ENCODE measurements at regions not wholly inside any gene's neighbourhood (a gene's known extent, or its start where the extent isn't known, plus 50 kb on each side); places are given as distances from the start of the nearest gene placed in this dataset.

GRCh38 chr6:8212720-8213434 lies 110.5 kb upstream of the EEF1E1 start:
- ATAC-seq (no peak), DNase-seq (no peak)
- Histone ChIP-seq H3K4me3 (ENCODE audit: low read length) (no peak overlapping the region), H3K36me3 (ENCODE audit: control insufficient read depth in 2 of 3, insufficient read depth in 3 of 3, low read length in 3 of 3) (no peaks in the 10 kb centered on the region), H3K9me3 (ENCODE audit: control insufficient read depth in 2 of 3, low read length in 3 of 3) (no peaks in the 10 kb centered on the region), H3K4me1 (ENCODE audit: control insufficient read depth in 2 of 2, insufficient read depth in 2 of 2, low read length in 2 of 2) (no peaks in the 10 kb centered on the region), H3K27ac (ENCODE audit: low read depth, low read length) (no peak overlapping the region), H3K27me3 (ENCODE audit: control insufficient read depth in 2 of 2, insufficient read depth in 2 of 2, low read length in 2 of 2) (no peaks in the 10 kb centered on the region)
- Mint-ChIP-seq H3K4me1 (no peaks in the 10 kb centered on the region), H3K4me3 (no peak overlapping the region), H3K27ac (no peak overlapping the region), H3K27me3 (peaks cover 0 to 23% (median 16%) of the 10 kb centered on the region in 5 donors), H3K9me3 (no peaks in the 10 kb centered on the region), H3K36me3 (no peaks in the 10 kb centered on the region)
- ChIA-PET CTCF (no interaction called here), POLR2A (no interaction called here)
- intact Hi-C loops (cut with micrococcal nuclease): no loop called here

GRCh38 chr6:8207869-8208191 lies 105.5 kb upstream of the EEF1E1 start:
- H3K36me3 ChIP-seq (ENCODE audit: control insufficient read depth in 2 of 3, insufficient read depth in 3 of 3, low read length in 3 of 3): no peaks in the 10 kb centered on the region
- peaks cover 0 to under 1% of the 10 kb centered on the region in 2 donors for H3K27me3 ChIP-seq (ENCODE audit: control insufficient read depth in 2 of 2, insufficient read depth in 2 of 2, low read length in 2 of 2)
- no peaks in the 10 kb centered on the region for H3K4me1 Mint-ChIP-seq
- H3K9me3 Mint-ChIP-seq: no peaks in the 10 kb centered on the region
- no peaks in the 10 kb centered on the region for H3K9me3 ChIP-seq (ENCODE audit: control insufficient read depth in 2 of 3, low read length in 3 of 3)
- H3K27ac Mint-ChIP-seq: no peak overlapping the region
- ChIA-PET POLR2A (no interaction called here), CTCF (no interaction called here)
- no peaks in the 10 kb centered on the region for H3K36me3 Mint-ChIP-seq
- DNase-seq: no peak
- no peak for ATAC-seq
- peaks cover 0 to 26% (median 20%) of the 10 kb centered on the region in 5 donors for H3K27me3 Mint-ChIP-seq
- no peak overlapping the region for H3K4me3 ChIP-seq (ENCODE audit: low read length)
- H3K4me3 Mint-ChIP-seq: no peak overlapping the region
- no peak overlapping the region for H3K27ac ChIP-seq (ENCODE audit: low read depth, low read length)
- no peaks in the 10 kb centered on the region for H3K4me1 ChIP-seq (ENCODE audit: control insufficient read depth in 2 of 2, insufficient read depth in 2 of 2, low read length in 2 of 2)
- intact Hi-C loops (cut with micrococcal nuclease): no loop called here

- intact Hi-C loops (cut with micrococcal nuclease): no loop called here
- CTCF ChIA-PET: interaction anchor here (0.6 kb wide), 1 partner anchor 111 kb away, joined by 3 read pairs; no protein-coding TSS in a partner anchor
Observed at GRCh38 chr6:8207191-8207868, 105.0 kb upstream of the EEF1E1 start.

GRCh38 chr6:8203337-8203736 lies 101.0 kb upstream of the EEF1E1 start:
- Histone ChIP-seq H3K4me1 (ENCODE audit: control insufficient read depth in 2 of 2, insufficient read depth in 2 of 2, low read length in 2 of 2) (no peaks in the 10 kb centered on the region), H3K4me3 (ENCODE audit: low read length) (no peak overlapping the region), H3K27me3 (ENCODE audit: control insufficient read depth in 2 of 2, insufficient read depth in 2 of 2, low read length in 2 of 2) (peaks cover 0 to 3% of the 10 kb centered on the region in 2 donors), H3K27ac (ENCODE audit: low read depth, low read length) (no peak overlapping the region), H3K9me3 (ENCODE audit: control insufficient read depth in 2 of 3, low read length in 3 of 3) (no peaks in the 10 kb centered on the region), H3K36me3 (ENCODE audit: control insufficient read depth in 2 of 3, insufficient read depth in 3 of 3, low read length in 3 of 3) (no peaks in the 10 kb centered on the region)
- DNase-seq: no peak
- H3K27ac Mint-ChIP-seq: no peak overlapping the region
- H3K4me3 Mint-ChIP-seq: no peak overlapping the region
- CTCF ChIA-PET: interaction anchor here (0.7 kb wide), 1 partner anchor 72 kb away, joined by 3 read pairs; no protein-coding TSS in a partner anchor
- H3K36me3 Mint-ChIP-seq: no peaks in the 10 kb centered on the region
- no peaks in the 10 kb centered on the region for H3K4me1 Mint-ChIP-seq
- no peak for ATAC-seq
- H3K27me3 Mint-ChIP-seq: peaks cover 0 to 34% (median 26%) of the 10 kb centered on the region in 5 donors
- intact Hi-C loops (cut with micrococcal nuclease): no loop called here
- POLR2A ChIA-PET: no interaction called here
- peaks cover 0 to 2% (median 0%) of the 10 kb centered on the region in 11 donors for H3K9me3 Mint-ChIP-seq

More at GRCh38 chr6:8207191-8207868, 105.0 kb upstream of the EEF1E1 start:
- Histone ChIP-seq H3K4me3 (ENCODE audit: low read length) (no peak overlapping the region), H3K27ac (ENCODE audit: low read depth, low read length) (no peak overlapping the region), H3K27me3 (ENCODE audit: control insufficient read depth in 2 of 2, insufficient read depth in 2 of 2, low read length in 2 of 2) (peaks cover 0 to 3% of the 10 kb centered on the region in 2 donors), H3K4me1 (ENCODE audit: control insufficient read depth in 2 of 2, insufficient read depth in 2 of 2, low read length in 2 of 2) (no peaks in the 10 kb centered on the region), H3K36me3 (ENCODE audit: control insufficient read depth in 2 of 3, insufficient read depth in 3 of 3, low read length in 3 of 3) (no peaks in the 10 kb centered on the region), H3K9me3 (ENCODE audit: control insufficient read depth in 2 of 3, low read length in 3 of 3) (no peaks in the 10 kb centered on the region)
- H3K27me3 Mint-ChIP-seq: peaks cover 0 to 28% (median 25%) of the 10 kb centered on the region in 5 donors
- H3K36me3 Mint-ChIP-seq: no peaks in the 10 kb centered on the region
- POLR2A ChIA-PET: no interaction called here
- ATAC-seq (no peak), DNase-seq (no peak)
- H3K27ac Mint-ChIP-seq: no peak overlapping the region
- no peak overlapping the region for H3K4me3 Mint-ChIP-seq
- peaks cover 0 to 2% (median 0%) of the 10 kb centered on the region in 11 donors for H3K9me3 Mint-ChIP-seq
- no peaks in the 10 kb centered on the region for H3K4me1 Mint-ChIP-seq

DNA sequence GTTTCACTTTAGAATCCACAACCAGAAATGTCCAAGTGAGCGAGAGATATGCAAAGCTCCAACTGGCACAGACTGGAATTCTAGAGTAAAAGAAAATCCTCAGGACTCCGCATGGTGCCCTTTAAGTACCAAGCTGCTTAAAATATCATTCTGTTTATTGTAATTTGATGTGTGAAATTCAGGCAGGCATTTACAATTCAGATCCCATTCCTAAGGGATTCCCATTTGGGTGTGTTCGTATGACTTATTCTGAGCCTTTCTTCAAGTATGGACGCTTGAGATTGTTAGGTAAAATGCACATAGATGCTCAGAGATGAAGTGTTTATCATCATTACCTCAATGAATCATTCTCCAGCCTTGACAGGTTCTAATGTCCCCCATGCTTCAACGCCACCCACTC lies 99.3 kb upstream of the EEF1E1 start:
- Histone ChIP-seq H3K4me3 (ENCODE audit: low read length) (no peak overlapping the region), H3K9me3 (ENCODE audit: control insufficient read depth in 2 of 3, low read length in 3 of 3) (no peaks in the 10 kb centered on the region), H3K36me3 (ENCODE audit: control insufficient read depth in 2 of 3, insufficient read depth in 3 of 3, low read length in 3 of 3) (no peaks in the 10 kb centered on the region), H3K27me3 (ENCODE audit: control insufficient read depth in 2 of 2, insufficient read depth in 2 of 2, low read length in 2 of 2) (peaks cover 0 to 3% of the 10 kb centered on the region in 2 donors), H3K4me1 (ENCODE audit: control insufficient read depth in 2 of 2, insufficient read depth in 2 of 2, low read length in 2 of 2) (no peaks in the 10 kb centered on the region), H3K27ac (ENCODE audit: low read depth, low read length) (no peak overlapping the region)
- CTCF ChIA-PET: interaction anchor here (0.5 kb wide), 1 partner anchor 35 kb away, joined by 3 read pairs; no protein-coding TSS in a partner anchor
- H3K4me3 Mint-ChIP-seq: no peak overlapping the region
- ATAC-seq (no peak), DNase-seq (no peak)
- no peaks in the 10 kb centered on the region for H3K4me1 Mint-ChIP-seq
- intact Hi-C loops (cut with micrococcal nuclease): no loop called here
- peaks cover 2 to 34% (median 26%) of the 10 kb centered on the region in 5 donors for H3K27me3 Mint-ChIP-seq
- H3K9me3 Mint-ChIP-seq: peaks cover 0 to 2% (median 0%) of the 10 kb centered on the region in 11 donors
- no peak overlapping the region for H3K27ac Mint-ChIP-seq
- POLR2A ChIA-PET: no interaction called here
- H3K36me3 Mint-ChIP-seq: no peaks in the 10 kb centered on the region

- Mint-ChIP-seq H3K27me3 (peaks cover 2 to 31% (median 22%) of the 10 kb centered on the region in 5 donors), H3K36me3 (no peaks in the 10 kb centered on the region), H3K9me3 (peaks cover 0 to 2% (median 0%) of the 10 kb centered on the region in 11 donors), H3K4me3 (no peak overlapping the region), H3K27ac (no peak overlapping the region), H3K4me1 (no peaks in the 10 kb centered on the region)
- H3K27me3 ChIP-seq (ENCODE audit: control insufficient read depth in 2 of 2, insufficient read depth in 2 of 2, low read length in 2 of 2): peaks cover 0 to 3% of the 10 kb centered on the region in 2 donors
- intact Hi-C loops (cut with micrococcal nuclease): no loop called here
- ChIA-PET POLR2A (no interaction called here), CTCF (no interaction called here)
- DNase-seq (no peak), ATAC-seq (no peak)
- H3K4me3 ChIP-seq (ENCODE audit: low read length): no peak overlapping the region
- H3K36me3 ChIP-seq (ENCODE audit: control insufficient read depth in 2 of 3, insufficient read depth in 3 of 3, low read length in 3 of 3): no peaks in the 10 kb centered on the region
- no peaks in the 10 kb centered on the region for H3K9me3 ChIP-seq (ENCODE audit: control insufficient read depth in 2 of 3, low read length in 3 of 3)
- no peaks in the 10 kb centered on the region for H3K4me1 ChIP-seq (ENCODE audit: control insufficient read depth in 2 of 2, insufficient read depth in 2 of 2, low read length in 2 of 2)
- H3K27ac ChIP-seq (ENCODE audit: low read depth, low read length): no peak overlapping the region
Observed at GRCh38 chr6:8200255-8200654, 97.9 kb upstream of the EEF1E1 start.

DNA sequence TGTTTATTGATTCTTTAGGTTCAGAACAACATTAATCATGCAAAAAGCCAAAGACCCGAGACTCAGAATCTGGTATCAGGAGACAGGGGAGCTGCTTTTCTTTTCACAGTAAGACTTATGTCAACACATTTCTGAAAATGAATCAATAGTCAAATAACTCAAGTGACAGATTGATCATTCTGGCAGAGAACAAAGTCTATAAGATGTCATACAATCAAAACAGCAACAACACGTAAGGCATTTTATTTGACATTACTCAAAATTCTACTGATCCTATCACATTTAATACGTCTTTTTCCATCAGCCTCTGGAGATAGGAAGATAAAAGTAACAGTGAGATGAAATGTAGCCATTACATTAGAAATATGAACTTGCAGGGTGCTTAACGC lies 93.4 kb upstream of the EEF1E1 start:
- Histone ChIP-seq H3K27me3 (ENCODE audit: control insufficient read depth in 2 of 2, insufficient read depth in 2 of 2, low read length in 2 of 2) (no peaks in the 10 kb centered on the region), H3K27ac (ENCODE audit: low read depth, low read length) (no peak overlapping the region), H3K36me3 (ENCODE audit: control insufficient read depth in 2 of 3, insufficient read depth in 3 of 3, low read length in 3 of 3) (no peaks in the 10 kb centered on the region), H3K4me3 (ENCODE audit: low read length) (no peak overlapping the region), H3K9me3 (ENCODE audit: control insufficient read depth in 2 of 3, low read length in 3 of 3) (no peaks in the 10 kb centered on the region), H3K4me1 (ENCODE audit: control insufficient read depth in 2 of 2, insufficient read depth in 2 of 2, low read length in 2 of 2) (no peaks in the 10 kb centered on the region)
- DNase-seq: no peak
- Mint-ChIP-seq H3K9me3 (no peaks in the 10 kb centered on the region), H3K36me3 (no peaks in the 10 kb centered on the region), H3K27ac (no peak overlapping the region), H3K4me1 (no peaks in the 10 kb centered on the region), H3K27me3 (peaks cover 2 to 29% (median 14%) of the 10 kb centered on the region in 5 donors), H3K4me3 (no peak overlapping the region)
- CTCF ChIA-PET: no interaction called here
- intact Hi-C loops (cut with micrococcal nuclease): no loop called here
- POLR2A ChIA-PET: no interaction called here
- ATAC-seq: no peak
